ENCODE measurements at regions not wholly inside any gene's neighbourhood (a gene's known extent, or its start where the extent isn't known, plus 50 kb on each side); places are given as distances from the start of the nearest gene placed in this dataset.

- no peak for DNase-seq (ENCODE audit: low read depth)
- Histone ChIP-seq H3K27me3 (ENCODE audit: insufficient read depth, low read length) (no peaks in the 10 kb centered on the region), H3K4me1 (ENCODE audit: insufficient read depth, low read length) (peaks cover 3% of the 10 kb centered on the region), H3K4me2 (ENCODE audit: low read length) (no peak overlapping the region), H4K20me1 (ENCODE audit: insufficient read depth, low read length) (no peaks in the 10 kb centered on the region), H3K4me3 (ENCODE audit: insufficient read depth, low read depth, low read length) (no peak overlapping the region), H3K36me3 (ENCODE audit: insufficient read depth, low read length) (no peaks in the 10 kb centered on the region), H3K9ac (ENCODE audit: low read length) (no peak overlapping the region), H2AFZ (ENCODE audit: low read depth, low read length) (no peak overlapping the region), H3K27ac (ENCODE audit: low read depth, low read length) (no peak overlapping the region), H3K9me3 (ENCODE audit: insufficient read depth, low read depth, low read length) (no peaks in the 10 kb centered on the region), H3K79me2 (ENCODE audit: insufficient read depth, low read length) (no peaks in the 10 kb centered on the region)
- Mint-ChIP-seq H3K27me3 (ENCODE audit: low read depth, unreplicated experiment) (peaks cover 6% of the 10 kb centered on the region), H3K27ac (ENCODE audit: unreplicated experiment) (no peak overlapping the region), H3K36me3 (ENCODE audit: low read depth, unreplicated experiment) (no peaks in the 10 kb centered on the region), H3K4me3 (ENCODE audit: unreplicated experiment) (no peak overlapping the region), H3K4me1 (ENCODE audit: low read depth, unreplicated experiment) (peaks cover 7% of the 10 kb centered on the region), H3K9me3 (ENCODE audit: unreplicated experiment) (peaks cover 6% of the 10 kb centered on the region)
- TF ChIP-seq CTCF (IDR thresholded peaks at IDR 0.05; ENCODE audit: insufficient read depth, low read depth, low read length): no peak
- TF ChIP-seq EZH2 (IDR thresholded peaks at IDR 0.05; ENCODE audit: insufficient read depth, low read length): no peak
- no peak for FAIRE-seq
Measured at GRCh38 chr3:31404871-31405270, 127.9 kb upstream of the STT3B start.

- H3K4me3 ChIP-seq (ENCODE audit: insufficient read depth, low read depth, low read length): no peak overlapping the region
- H3K36me3 Mint-ChIP-seq (ENCODE audit: low read depth, unreplicated experiment): no peaks in the 10 kb centered on the region
Measured at GRCh38 chr3:31405515-31405914, 127.2 kb upstream of the STT3B start.

More at GRCh38 chr3:31405515-31405914, 127.2 kb upstream of the STT3B start:
- Mint-ChIP-seq H3K4me1 (ENCODE audit: low read depth, unreplicated experiment) (peaks cover 7% of the 10 kb centered on the region), H3K27ac (ENCODE audit: unreplicated experiment) (no peak overlapping the region), H3K27me3 (ENCODE audit: low read depth, unreplicated experiment) (peaks cover 6% of the 10 kb centered on the region), H3K9me3 (ENCODE audit: unreplicated experiment) (peaks cover 2% of the 10 kb centered on the region), H3K4me3 (ENCODE audit: unreplicated experiment) (no peak overlapping the region)
- peaks cover 3% of the 10 kb centered on the region for H3K4me1 ChIP-seq (ENCODE audit: insufficient read depth, low read length)
- H3K9me3 ChIP-seq (ENCODE audit: insufficient read depth, low read depth, low read length): no peaks in the 10 kb centered on the region
- no peak overlapping the region for H2AFZ ChIP-seq (ENCODE audit: low read depth, low read length)
- no peaks in the 10 kb centered on the region for H3K36me3 ChIP-seq (ENCODE audit: insufficient read depth, low read length)
- DNase-seq (ENCODE audit: low read depth) (peak; percentile 71), FAIRE-seq (no peak)
- no peak overlapping the region for H3K9ac ChIP-seq (ENCODE audit: low read length)
- TF ChIP-seq CTCF (IDR thresholded peaks at IDR 0.05; ENCODE audit: insufficient read depth, low read depth, low read length) (no peak), EZH2 (IDR thresholded peaks at IDR 0.05; ENCODE audit: insufficient read depth, low read length) (no peak)
- no peaks in the 10 kb centered on the region for H4K20me1 ChIP-seq (ENCODE audit: insufficient read depth, low read length)
- no peaks in the 10 kb centered on the region for H3K79me2 ChIP-seq (ENCODE audit: insufficient read depth, low read length)
- no peaks in the 10 kb centered on the region for H3K27me3 ChIP-seq (ENCODE audit: insufficient read depth, low read length)
- H3K4me2 ChIP-seq (ENCODE audit: low read length): no peak overlapping the region
- no peak overlapping the region for H3K27ac ChIP-seq (ENCODE audit: low read depth, low read length)
